HEK293 (cell line): ENCODE measurements at regions not wholly inside any gene's neighbourhood (a gene's known extent, or its start where the extent isn't known, plus 50 kb on each side); places are given as distances from the start of the nearest gene placed in this dataset.

Experiments used
- CTCF ChIA-PET: fragments of 350-600 bp; formaldehyde crosslinking; extraction: SDS; loops from one replicate; lab custom pipeline; 2021; ENCODE audit warnings: antibody characterized with exemption; lab: Yijun Ruan, JAX
- POLR2A ChIA-PET: fragments of 300-600 bp; formaldehyde crosslinking; extraction: SDS; loops from one replicate; lab custom pipeline; 2020; ENCODE audit warnings: antibody characterized with exemption, inconsistent platforms; lab: Yijun Ruan, JAX
- H3K27ac ChIP-seq: fragments of 200-500 bp; sonication (Bioruptor generic); 2 replicates; pipeline ENCODE4 v1.5.1; 2014; ENCODE audit warnings: low read depth, low read length, control low read depth, inconsistent platforms; ENCODE audit errors: extremely low read depth
- H3K36me3 ChIP-seq, 2 experiments: fragments of 200-500 bp in 1 of 2; sonication (Bioruptor generic) in 1 of 2; 1 replicate in 1 of 2; 2 replicates in 1 of 2; pipeline ENCODE4 v1.5.1; 2014 to 2017; ENCODE audit warnings: inconsistent platforms in 2 of 2, low read length in 2 of 2; ENCODE audit not compliant: control insufficient read depth in 2 of 2, insufficient read depth in 1 of 2
- H3K4me1 ChIP-seq: fragments of 200-500 bp; sonication (Bioruptor generic); 2 replicates; pipeline ENCODE4 v1.5.1; 2014; ENCODE audit warnings: mild to moderate bottlenecking, low read length, inconsistent platforms; ENCODE audit not compliant: control insufficient read depth, insufficient read depth
- H3K4me3 ChIP-seq: 2 replicates; pipeline ENCODE4 v1.5.1; 2011; ENCODE audit warnings: low read depth, mild to moderate bottlenecking, control low read depth, low read length, moderate library complexity
- H3K9me3 ChIP-seq: fragments of 200-500 bp; sonication (Bioruptor generic); 2 replicates; pipeline ENCODE4 v1.5.1; 2014; ENCODE audit warnings: low read depth, low read length, inconsistent platforms; ENCODE audit not compliant: control insufficient read depth, insufficient read depth
- BCL11B ChIP-seq: fragments of 450-650 bp; formaldehyde crosslinking; IDR thresholded peaks from 2 replicates; pipeline ENCODE4 v1.5.1; 2016; ENCODE audit warnings: low read depth, missing biosample characterization, missing genetic modification characterization
- HOXD13 ChIP-seq: sonication (generic); formaldehyde crosslinking; IDR thresholded peaks from 2 replicates; pipeline ENCODE4 v1.8.0; 2022; ENCODE audit warnings: missing genetic modification reagents, borderline replicate concordance
- KLF9 ChIP-seq: fragments of 450-650 bp; formaldehyde crosslinking; IDR thresholded peaks from 2 replicates; pipeline ENCODE4 v1.5.1; 2016; ENCODE audit warnings: missing biosample characterization, missing genetic modification characterization, low read depth
- MYNN ChIP-seq: fragments of 450-650 bp; formaldehyde crosslinking; IDR thresholded peaks from 2 replicates; pipeline ENCODE4 v1.5.1; 2016; ENCODE audit warnings: missing biosample characterization, missing genetic modification characterization, borderline replicate concordance
- SP2 ChIP-seq: fragments of 450-650 bp; formaldehyde crosslinking; IDR thresholded peaks from 2 replicates; pipeline ENCODE4 v1.5.1; 2016; ENCODE audit warnings: missing biosample characterization, missing genetic modification characterization
- SP3 ChIP-seq: fragments of 450-650 bp; formaldehyde crosslinking; IDR thresholded peaks from 2 replicates; pipeline ENCODE4 v1.5.1; 2016; ENCODE audit warnings: missing biosample characterization, missing genetic modification characterization
- SP7 ChIP-seq: fragments of 450-650 bp; formaldehyde crosslinking; IDR thresholded peaks from 2 replicates; pipeline ENCODE4 v1.5.1; 2016; ENCODE audit warnings: missing biosample characterization, missing genetic modification characterization
- YY2 ChIP-seq: fragments of 450-650 bp; formaldehyde crosslinking; IDR thresholded peaks from 2 replicates; pipeline ENCODE4 v1.5.1; 2016; ENCODE audit warnings: missing biosample characterization, missing genetic modification characterization
- ZNF266 ChIP-seq: fragments of 450-650 bp; formaldehyde crosslinking; IDR thresholded peaks from 2 replicates; pipeline ENCODE4 v1.5.1; 2016; ENCODE audit warnings: missing biosample characterization, missing genetic modification characterization, low read depth
- ZNF302 ChIP-seq: fragments of 450-650 bp; formaldehyde crosslinking; IDR thresholded peaks from 2 replicates; pipeline ENCODE4 v1.5.1; 2016; ENCODE audit warnings: missing biosample characterization, missing genetic modification characterization, low read depth
- ZNF366 ChIP-seq: fragments of 450-650 bp; formaldehyde crosslinking; conservative IDR thresholded peaks from 2 replicates; pipeline ENCODE4 v1.5.1; 2016; ENCODE audit warnings: missing biosample characterization, missing genetic modification characterization
- ZNF394 ChIP-seq: fragments of 450-650 bp; formaldehyde crosslinking; IDR thresholded peaks from 2 replicates; pipeline ENCODE4 v1.5.1; 2016; ENCODE audit warnings: missing biosample characterization, missing genetic modification characterization, mild to moderate bottlenecking, moderate library complexity, borderline replicate concordance
- ZNF404 ChIP-seq: fragments of 450-650 bp; formaldehyde crosslinking; IDR thresholded peaks from 2 replicates; pipeline ENCODE4 v1.5.1; 2017; ENCODE audit warnings: missing biosample characterization, missing genetic modification characterization
- ZNF416 ChIP-seq: fragments of 450-650 bp; formaldehyde crosslinking; IDR thresholded peaks from 2 replicates; pipeline ENCODE4 v1.5.1; 2016; ENCODE audit warnings: missing biosample characterization, missing genetic modification characterization
- ZNF510 ChIP-seq: fragments of 450-650 bp; formaldehyde crosslinking; IDR thresholded peaks from 2 replicates; pipeline ENCODE4 v1.5.1; 2018; ENCODE audit warnings: mild to moderate bottlenecking, missing genetic modification characterization, missing biosample characterization; ENCODE audit not compliant: insufficient replicate concordance
- ZNF514 ChIP-seq: fragments of 450-650 bp; formaldehyde crosslinking; IDR thresholded peaks from 2 replicates; pipeline ENCODE4 v1.5.1; 2016; ENCODE audit warnings: missing biosample characterization, missing genetic modification characterization
- ZNF548 ChIP-seq: fragments of 450-650 bp; formaldehyde crosslinking; IDR thresholded peaks from 2 replicates; pipeline ENCODE4 v1.5.1; 2016; ENCODE audit warnings: missing biosample characterization, missing genetic modification characterization
- ZNF558 ChIP-seq: fragments of 450-650 bp; formaldehyde crosslinking; IDR thresholded peaks from 2 replicates; pipeline ENCODE4 v1.5.1; 2016; ENCODE audit warnings: missing biosample characterization, missing genetic modification characterization
- ZNF677 ChIP-seq: fragments of 450-650 bp; IDR thresholded peaks from 2 replicates; pipeline ENCODE4 v1.5.0; 2018; ENCODE audit warnings: missing biosample characterization, mild to moderate bottlenecking, missing genetic modification characterization, moderate library complexity
- ZSCAN16 ChIP-seq: fragments of 450-650 bp; formaldehyde crosslinking; IDR thresholded peaks from 2 replicates; pipeline ENCODE4 v1.5.1; 2016; ENCODE audit warnings: missing biosample characterization, missing genetic modification characterization
- TF ChIP-seq, protein P1 (sequence below): fragments of 450-650 bp; formaldehyde crosslinking; IDR thresholded peaks from 2 replicates; pipeline ENCODE4 v1.5.1; 2017; ENCODE audit warnings: missing biosample characterization, missing genetic modification characterization
- TF ChIP-seq, protein P2 (sequence below): fragments of 450-650 bp; formaldehyde crosslinking; IDR thresholded peaks from 2 replicates; pipeline ENCODE4 v1.5.1; 2016; ENCODE audit warnings: missing biosample characterization, missing genetic modification characterization, borderline replicate concordance
- TF ChIP-seq, protein P3 (sequence below): fragments of 450-650 bp; formaldehyde crosslinking; IDR thresholded peaks from 2 replicates; pipeline ENCODE4 v1.5.1; 2016; ENCODE audit warnings: missing biosample characterization, missing genetic modification characterization

- TF ChIP-seq ZNF510 (tag by site-specific recombination) (peak; percentile 38), HOXD13 (CRISPR knock-in tag) (no peak), ZNF558 (tag by site-specific recombination) (0 out of 2 replicates have a peak, but pooled peaks have one; percentile 21), ZNF394 (tag by site-specific recombination) (peak; percentile 71; the same call in 1 of the 2 replicates)
Measured at GRCh38 chr5:89885670-89886069, 523.9 kb downstream of the CETN3 start (continued).

DNA sequence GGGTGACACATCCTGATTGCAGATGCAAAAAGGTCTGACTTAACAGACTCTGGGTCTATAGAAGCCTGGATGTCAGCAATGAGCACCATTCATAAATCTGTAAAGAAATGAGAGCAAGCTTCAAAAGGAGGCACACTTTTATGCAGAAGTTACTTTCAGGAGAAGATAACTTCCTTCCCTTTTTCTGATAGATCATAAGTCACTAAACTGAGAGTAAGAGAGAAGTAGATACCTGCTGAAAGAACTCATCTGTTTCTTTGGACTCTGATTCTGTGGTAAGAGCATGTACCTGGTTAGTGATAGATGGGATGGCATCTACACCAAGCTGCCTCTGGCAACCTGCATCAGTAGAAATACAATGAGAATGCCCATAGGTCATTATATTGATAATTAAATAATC is 525.6 kb downstream of the CETN3 start:
- no peak overlapping the region for H3K27ac ChIP-seq
- POLR2A ChIA-PET: no interaction called here
- H3K36me3 ChIP-seq: no peaks in the 10 kb centered on the region
- no peaks in the 10 kb centered on the region for H3K4me1 ChIP-seq
- H3K9me3 ChIP-seq: no peaks in the 10 kb centered on the region
- H3K4me3 ChIP-seq: no peak overlapping the region
- TF ChIP-seq, protein P1, sequence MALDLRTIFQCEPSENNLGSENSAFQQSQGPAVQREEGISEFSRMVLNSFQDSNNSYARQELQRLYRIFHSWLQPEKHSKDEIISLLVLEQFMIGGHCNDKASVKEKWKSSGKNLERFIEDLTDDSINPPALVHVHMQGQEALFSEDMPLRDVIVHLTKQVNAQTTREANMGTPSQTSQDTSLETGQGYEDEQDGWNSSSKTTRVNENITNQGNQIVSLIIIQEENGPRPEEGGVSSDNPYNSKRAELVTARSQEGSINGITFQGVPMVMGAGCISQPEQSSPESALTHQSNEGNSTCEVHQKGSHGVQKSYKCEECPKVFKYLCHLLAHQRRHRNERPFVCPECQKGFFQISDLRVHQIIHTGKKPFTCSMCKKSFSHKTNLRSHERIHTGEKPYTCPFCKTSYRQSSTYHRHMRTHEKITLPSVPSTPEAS (tag by site-specific recombination): no peak
- no peak for TF ChIP-seq SP7 (tag by site-specific recombination)
- TF ChIP-seq BCL11B (tag by site-specific recombination): no peak
- TF ChIP-seq ZNF548: no peak
- TF ChIP-seq ZNF302 (tag by site-specific recombination): no peak
- TF ChIP-seq, protein P2, sequence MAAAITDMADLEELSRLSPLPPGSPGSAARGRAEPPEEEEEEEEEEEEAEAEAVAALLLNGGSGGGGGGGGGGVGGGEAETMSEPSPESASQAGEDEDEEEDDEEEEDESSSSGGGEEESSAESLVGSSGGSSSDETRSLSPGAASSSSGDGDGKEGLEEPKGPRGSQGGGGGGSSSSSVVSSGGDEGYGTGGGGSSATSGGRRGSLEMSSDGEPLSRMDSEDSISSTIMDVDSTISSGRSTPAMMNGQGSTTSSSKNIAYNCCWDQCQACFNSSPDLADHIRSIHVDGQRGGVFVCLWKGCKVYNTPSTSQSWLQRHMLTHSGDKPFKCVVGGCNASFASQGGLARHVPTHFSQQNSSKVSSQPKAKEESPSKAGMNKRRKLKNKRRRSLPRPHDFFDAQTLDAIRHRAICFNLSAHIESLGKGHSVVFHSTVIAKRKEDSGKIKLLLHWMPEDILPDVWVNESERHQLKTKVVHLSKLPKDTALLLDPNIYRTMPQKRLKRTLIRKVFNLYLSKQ (tag by site-specific recombination): no peak
- TF ChIP-seq ZNF416 (tag by site-specific recombination): no peak
- TF ChIP-seq YY2 (tag by site-specific recombination): no peak
- no peak for TF ChIP-seq ZNF404
- no peak for TF ChIP-seq KLF9
- no peak for TF ChIP-seq ZNF266 (tag by site-specific recombination)
- no peak for TF ChIP-seq ZSCAN16 (tag by site-specific recombination)
- TF ChIP-seq, protein P3, sequence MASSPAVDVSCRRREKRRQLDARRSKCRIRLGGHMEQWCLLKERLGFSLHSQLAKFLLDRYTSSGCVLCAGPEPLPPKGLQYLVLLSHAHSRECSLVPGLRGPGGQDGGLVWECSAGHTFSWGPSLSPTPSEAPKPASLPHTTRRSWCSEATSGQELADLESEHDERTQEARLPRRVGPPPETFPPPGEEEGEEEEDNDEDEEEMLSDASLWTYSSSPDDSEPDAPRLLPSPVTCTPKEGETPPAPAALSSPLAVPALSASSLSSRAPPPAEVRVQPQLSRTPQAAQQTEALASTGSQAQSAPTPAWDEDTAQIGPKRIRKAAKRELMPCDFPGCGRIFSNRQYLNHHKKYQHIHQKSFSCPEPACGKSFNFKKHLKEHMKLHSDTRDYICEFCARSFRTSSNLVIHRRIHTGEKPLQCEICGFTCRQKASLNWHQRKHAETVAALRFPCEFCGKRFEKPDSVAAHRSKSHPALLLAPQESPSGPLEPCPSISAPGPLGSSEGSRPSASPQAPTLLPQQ: no peak
- no peak for TF ChIP-seq SP2 (tag by site-specific recombination)
- no peak for TF ChIP-seq MYNN
- TF ChIP-seq ZNF558 (tag by site-specific recombination): no peak
- TF ChIP-seq, all 188 proteins: peak for 0
- CTCF ChIA-PET: interaction anchor here (1.0 kb wide), 1 partner anchor 29 kb away, joined by 3 read pairs; no protein-coding TSS in a partner anchor

DNA sequence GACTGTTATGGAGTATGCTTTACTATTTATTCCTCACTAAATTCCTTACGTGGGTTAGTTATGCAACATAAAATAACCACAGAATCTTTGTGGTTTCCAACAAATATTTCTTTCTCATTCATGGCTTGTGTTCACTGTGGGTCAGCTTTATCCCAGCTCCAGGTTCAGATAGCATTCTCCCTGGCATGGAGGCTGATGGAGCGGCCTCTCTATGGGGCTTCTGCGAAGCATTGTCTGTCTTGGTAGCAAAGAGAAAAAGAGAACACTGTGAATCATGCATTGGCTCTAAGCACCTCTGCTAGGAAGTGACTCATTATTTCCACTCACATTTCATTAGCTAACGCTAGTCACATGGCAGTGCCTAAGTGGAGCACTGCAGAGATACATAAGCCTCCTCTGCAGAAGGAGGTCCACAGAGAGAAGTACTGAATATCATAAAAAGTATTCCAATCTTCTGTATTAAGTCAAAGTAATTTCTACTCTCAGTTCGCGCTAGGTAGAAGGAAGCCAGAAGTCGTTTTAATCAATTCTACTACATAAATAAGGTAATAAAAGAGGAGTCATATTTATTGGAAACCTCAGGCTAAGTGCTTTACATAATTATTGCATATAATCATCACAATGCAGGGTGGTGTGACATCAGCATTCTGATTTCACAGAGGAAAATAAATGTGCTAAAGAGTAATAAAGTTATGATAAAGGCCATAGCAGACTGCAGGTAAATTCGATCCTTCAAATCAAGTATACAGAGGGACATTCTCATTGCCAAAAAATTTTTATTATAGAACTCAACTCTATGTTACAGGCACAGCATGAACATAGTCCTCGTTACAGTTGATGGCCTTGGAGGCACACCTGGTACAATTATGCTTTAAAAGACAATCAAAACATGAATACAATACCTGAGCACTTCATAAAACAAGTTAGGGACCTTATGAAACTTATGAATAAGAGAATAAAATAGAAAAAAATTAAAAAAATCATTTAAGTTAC is 531.1 kb downstream of the CETN3 start:
- H3K36me3 ChIP-seq: no peaks in the 10 kb centered on the region
- TF ChIP-seq ZNF366 (tag by site-specific recombination) (peak; percentile 70; the same call in 1 of the 2 replicates), ZNF514 (tag by site-specific recombination) (no peak), ZNF677 (tag by site-specific recombination) (no peak), SP3 (tag by site-specific recombination) (peak; percentile 6; the same call in 1 of the 2 replicates)
- H3K4me3 ChIP-seq: no peak overlapping the region
- H3K4me1 ChIP-seq: no peaks in the 10 kb centered on the region
- no peak overlapping the region for H3K27ac ChIP-seq
- POLR2A ChIA-PET: no interaction called here
- CTCF ChIA-PET: no interaction called here
- no peaks in the 10 kb centered on the region for H3K9me3 ChIP-seq
